Fibroblast of lung (primary cell): ENCODE measurements at regions not wholly inside any gene's neighbourhood (a gene's known extent, or its start where the extent isn't known, plus 50 kb on each side); places are given as distances from the start of the nearest gene placed in this dataset.

Source experiments
- EZH2 ChIP-seq: IDR thresholded peaks from 2 replicates; pipeline ENCODE4 v1.5.1; 2012; ENCODE audit warnings: low read length, control low read depth, mild to moderate bottlenecking; ENCODE audit errors: missing control alignments
- TF ChIP-seq, protein P1 (sequence below), 2 donors: IDR thresholded peaks in 1 of 2; conservative IDR thresholded peaks in 1 of 2; 1 replicate in 1 of 2; 2 replicates in 1 of 2; pipeline ENCODE4 v1.5.1; 2011 to 2012; ENCODE audit warnings: low read length in 2 of 2, control low read depth in 1 of 2, inconsistent platforms in 1 of 2, low read depth in 1 of 2, mild to moderate bottlenecking in 1 of 2

- TF ChIP-seq, protein P1, sequence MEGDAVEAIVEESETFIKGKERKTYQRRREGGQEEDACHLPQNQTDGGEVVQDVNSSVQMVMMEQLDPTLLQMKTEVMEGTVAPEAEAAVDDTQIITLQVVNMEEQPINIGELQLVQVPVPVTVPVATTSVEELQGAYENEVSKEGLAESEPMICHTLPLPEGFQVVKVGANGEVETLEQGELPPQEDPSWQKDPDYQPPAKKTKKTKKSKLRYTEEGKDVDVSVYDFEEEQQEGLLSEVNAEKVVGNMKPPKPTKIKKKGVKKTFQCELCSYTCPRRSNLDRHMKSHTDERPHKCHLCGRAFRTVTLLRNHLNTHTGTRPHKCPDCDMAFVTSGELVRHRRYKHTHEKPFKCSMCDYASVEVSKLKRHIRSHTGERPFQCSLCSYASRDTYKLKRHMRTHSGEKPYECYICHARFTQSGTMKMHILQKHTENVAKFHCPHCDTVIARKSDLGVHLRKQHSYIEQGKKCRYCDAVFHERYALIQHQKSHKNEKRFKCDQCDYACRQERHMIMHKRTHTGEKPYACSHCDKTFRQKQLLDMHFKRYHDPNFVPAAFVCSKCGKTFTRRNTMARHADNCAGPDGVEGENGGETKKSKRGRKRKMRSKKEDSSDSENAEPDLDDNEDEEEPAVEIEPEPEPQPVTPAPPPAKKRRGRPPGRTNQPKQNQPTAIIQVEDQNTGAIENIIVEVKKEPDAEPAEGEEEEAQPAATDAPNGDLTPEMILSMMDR (conservative IDR thresholded peaks at IDR 0.05 in 1 of 2, IDR thresholded peaks at IDR 0.05 in 1 of 2; ENCODE audit: low read depth in 1 of 2, low read length in 2 of 2): no peak
- no peak for TF ChIP-seq EZH2
Measured at GRCh38 chr4:164021947-164022346, 527.5 kb downstream of the TMA16 start.
